Breast epithelium (tissue), 3 donors: ENCODE measurements at regions not wholly inside any gene's neighbourhood (a gene's known extent, or its start where the extent isn't known, plus 50 kb on each side); places are given as distances from the start of the nearest gene placed in this dataset.

Experiments used
- POLR2A ChIP-seq: fragments of 450-650 bp; IDR thresholded peaks from one replicate; pipeline ENCODE4 v1.6.1; 2016; ENCODE audit warnings: antibody characterized with exemption, mild to moderate bottlenecking, moderate library complexity
- TF ChIP-seq, protein P1 (sequence below), 3 donors: fragments of 450-650 bp; IDR thresholded peaks; one replicate each; pipeline ENCODE4 v1.5.1; 2016 to 2017; ENCODE audit warnings: antibody characterized with exemption in 3 of 3, mild to moderate bottlenecking in 3 of 3, moderate library complexity in 3 of 3

DNA sequence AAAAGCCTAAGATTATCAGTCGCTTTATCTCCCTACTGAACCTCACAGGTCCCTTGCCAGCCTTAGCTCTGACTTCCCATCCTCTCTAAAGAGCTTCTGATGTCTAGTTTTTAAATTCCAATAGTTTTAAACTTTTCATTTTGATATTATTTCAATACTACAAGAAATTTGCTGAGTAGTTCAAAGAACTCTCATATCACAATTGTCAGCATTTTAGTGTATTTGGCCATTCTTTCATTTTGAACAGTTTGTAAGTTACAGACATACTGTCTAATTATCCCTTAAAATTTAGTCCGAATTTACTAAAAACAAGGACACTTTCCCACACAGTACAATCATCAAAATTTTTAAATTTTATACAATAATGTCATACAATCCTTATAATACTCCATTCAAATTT lies 666.8 kb upstream of the SETBP1 start:
- no peak for TF ChIP-seq POLR2A
- TF ChIP-seq, protein P1, sequence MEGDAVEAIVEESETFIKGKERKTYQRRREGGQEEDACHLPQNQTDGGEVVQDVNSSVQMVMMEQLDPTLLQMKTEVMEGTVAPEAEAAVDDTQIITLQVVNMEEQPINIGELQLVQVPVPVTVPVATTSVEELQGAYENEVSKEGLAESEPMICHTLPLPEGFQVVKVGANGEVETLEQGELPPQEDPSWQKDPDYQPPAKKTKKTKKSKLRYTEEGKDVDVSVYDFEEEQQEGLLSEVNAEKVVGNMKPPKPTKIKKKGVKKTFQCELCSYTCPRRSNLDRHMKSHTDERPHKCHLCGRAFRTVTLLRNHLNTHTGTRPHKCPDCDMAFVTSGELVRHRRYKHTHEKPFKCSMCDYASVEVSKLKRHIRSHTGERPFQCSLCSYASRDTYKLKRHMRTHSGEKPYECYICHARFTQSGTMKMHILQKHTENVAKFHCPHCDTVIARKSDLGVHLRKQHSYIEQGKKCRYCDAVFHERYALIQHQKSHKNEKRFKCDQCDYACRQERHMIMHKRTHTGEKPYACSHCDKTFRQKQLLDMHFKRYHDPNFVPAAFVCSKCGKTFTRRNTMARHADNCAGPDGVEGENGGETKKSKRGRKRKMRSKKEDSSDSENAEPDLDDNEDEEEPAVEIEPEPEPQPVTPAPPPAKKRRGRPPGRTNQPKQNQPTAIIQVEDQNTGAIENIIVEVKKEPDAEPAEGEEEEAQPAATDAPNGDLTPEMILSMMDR (IDR thresholded peaks at IDR 0.05), result no peak
